IMR-90 (cell line): ENCODE measurements at regions not wholly inside any gene's neighbourhood (a gene's known extent, or its start where the extent isn't known, plus 50 kb on each side); places are given as distances from the start of the nearest gene placed in this dataset.

Experiments used
- ATAC-seq: fragments of 200-7000 bp; cut with Tn5 transposase; 2 replicates; pipeline ENCODE4 v1.9.1; 2020; ENCODE audit warnings: low read depth, mild to moderate bottlenecking, moderate library complexity
- BruUV-seq: library from RNA; stranded (reverse); fragments of 400-500 nt; replicated peaks from 2 replicates; lab custom pipeline; 2021; lab: Mats Ljungman, UMichigan
- CTCF ChIA-PET: fragments of 300-600 bp; formaldehyde crosslinking; extraction: SDS; loops from one replicate; lab custom pipeline; 2021; ENCODE audit warnings: antibody characterized with exemption; lab: Yijun Ruan, JAX
- POLR2A ChIA-PET: fragments of 300-600 bp; sonication (Branson Sonifier 250); formaldehyde crosslinking; loops from one replicate; lab custom pipeline; 2022; ENCODE audit warnings: antibody characterized with exemption; ENCODE audit not compliant: unreplicated experiment; lab: Charles Lee
- DNase-seq: peaks from one replicate; pipeline ENCODE4 v3.0.0; 2013
- H2AFZ ChIP-seq: replicated peaks from 2 replicates; pipeline ENCODE3; 2013; ENCODE audit warnings: low read length, mild to moderate bottlenecking; ENCODE audit not compliant: poor library complexity
- H2AK5ac ChIP-seq: 2 replicates; pipeline ENCODE4 v1.6.1; 2013; ENCODE audit warnings: low read depth, low read length, inconsistent platforms
- H2AK9ac ChIP-seq: replicated peaks from 2 replicates; pipeline ENCODE3; 2013; ENCODE audit warnings: mild to moderate bottlenecking, low read depth, low read length, moderate library complexity; ENCODE audit not compliant: poor library complexity
- H2BK120ac ChIP-seq: 2 replicates; pipeline ENCODE4 v1.6.1; 2013; ENCODE audit warnings: low read depth, low read length, inconsistent platforms
- H2BK15ac ChIP-seq: 3 replicates; pipeline ENCODE4 v1.6.1; 2013; ENCODE audit warnings: low read depth, low read length, inconsistent platforms
- H2BK20ac ChIP-seq: 2 replicates; pipeline ENCODE4 v1.6.1; 2013; ENCODE audit warnings: low read depth, mild to moderate bottlenecking, inconsistent platforms, low read length, moderate library complexity
- H2BK5ac ChIP-seq: 2 replicates; pipeline ENCODE4 v1.6.1; 2013; ENCODE audit warnings: mild to moderate bottlenecking, low read depth, low read length, inconsistent platforms; ENCODE audit not compliant: poor library complexity, severe bottlenecking
- H3K14ac ChIP-seq: replicated peaks from 2 replicates; pipeline ENCODE4 v1.6.1; 2013; ENCODE audit warnings: low read depth, low read length, inconsistent platforms
- H3K18ac ChIP-seq: 2 replicates; pipeline ENCODE4 v1.6.1; 2013; ENCODE audit warnings: low read depth, low read length, control low read depth
- H3K23ac ChIP-seq: 2 replicates; pipeline ENCODE4 v1.6.1; 2013; ENCODE audit warnings: low read depth, low read length, inconsistent platforms
- H3K27ac ChIP-seq: 2 replicates; pipeline ENCODE4 v1.5.1; 2013; ENCODE audit warnings: mild to moderate bottlenecking, control low read depth, low read length; ENCODE audit not compliant: insufficient read depth
- H3K27me3 ChIP-seq: 2 replicates; pipeline ENCODE4 v1.6.1; 2013; ENCODE audit warnings: low read length; ENCODE audit not compliant: control insufficient read depth, insufficient read depth
- H3K36me3 ChIP-seq: 2 replicates; pipeline ENCODE4 v1.6.1; 2013; ENCODE audit warnings: low read length, mixed read lengths; ENCODE audit not compliant: control insufficient read depth, insufficient read depth
- H3K4ac ChIP-seq: 2 replicates; pipeline ENCODE4 v1.6.1; 2013; ENCODE audit warnings: low read depth, low read length, inconsistent platforms
- H3K4me1 ChIP-seq: 2 replicates; pipeline ENCODE4 v1.6.1; 2013; ENCODE audit warnings: low read length, mixed read lengths; ENCODE audit not compliant: control insufficient read depth, insufficient read depth
- H3K4me2 ChIP-seq: 2 replicates; pipeline ENCODE4 v1.6.1; 2013; ENCODE audit warnings: low read depth, mild to moderate bottlenecking, control low read depth, low read length, moderate library complexity
- H3K4me3 ChIP-seq: 2 replicates; pipeline ENCODE4 v1.5.1; 2013; ENCODE audit warnings: low read depth, mild to moderate bottlenecking, control low read depth, low read length, moderate library complexity; ENCODE audit not compliant: insufficient read depth
- H3K56ac ChIP-seq: 2 replicates; pipeline ENCODE4 v1.6.1; 2013; ENCODE audit warnings: low read length, inconsistent platforms; ENCODE audit not compliant: insufficient read depth; ENCODE audit errors: extremely low read depth
- H3K79me1 ChIP-seq, 2 experiments: 2 replicates each; pipeline ENCODE4 v1.6.1; 2013; ENCODE audit warnings: low read length in 2 of 2, inconsistent platforms in 1 of 2, low read depth in 1 of 2
- H3K9ac ChIP-seq: 2 replicates; pipeline ENCODE4 v1.6.1; 2013; ENCODE audit warnings: low read depth, low read length, control low read depth
- H3K9me1 ChIP-seq: 2 replicates; pipeline ENCODE4 v1.6.1; 2013; ENCODE audit warnings: low read length, inconsistent platforms; ENCODE audit not compliant: insufficient read depth
- H3K9me3 ChIP-seq: 2 replicates; pipeline ENCODE4 v1.6.1; 2013; ENCODE audit warnings: low read length; ENCODE audit not compliant: control insufficient read depth, insufficient read depth
- H4K20me1 ChIP-seq: 2 replicates; pipeline ENCODE4 v1.6.1; 2013; ENCODE audit warnings: low read length, inconsistent platforms; ENCODE audit not compliant: insufficient read depth
- H4K5ac ChIP-seq: 2 replicates; pipeline ENCODE4 v1.6.1; 2013; ENCODE audit warnings: mild to moderate bottlenecking, low read depth, low read length, control low read depth
- H4K8ac ChIP-seq, 2 experiments: 2 replicates each; pipeline ENCODE4 v1.6.1; 2013; ENCODE audit warnings: low read depth in 2 of 2, low read length in 2 of 2, control low read depth in 1 of 2, inconsistent platforms in 1 of 2
- H4K91ac ChIP-seq: 2 replicates; pipeline ENCODE4 v1.6.1; 2013; ENCODE audit warnings: low read depth, low read length, inconsistent platforms; ENCODE audit not compliant: insufficient read depth
- BHLHE40 ChIP-seq: fragments of 150-350 bp; IDR thresholded peaks from 2 replicates; pipeline ENCODE4 v1.6.1; 2016; ENCODE audit warnings: mild to moderate bottlenecking, low read depth, low read length
- CEBPB ChIP-seq: IDR thresholded peaks from 2 replicates; pipeline ENCODE4 v1.6.1; 2012; ENCODE audit warnings: low read depth, low read length, improper control_type of control experiment
- CHD1 ChIP-seq: IDR thresholded peaks from 2 replicates; pipeline ENCODE4 v1.6.1; 2012; ENCODE audit warnings: low read depth, low read length, improper control_type of control experiment
- FOS ChIP-seq: fragments of 150-350 bp; IDR thresholded peaks from 2 replicates; pipeline ENCODE4 v1.6.1; 2016; ENCODE audit warnings: low read depth, low read length
- MXI1 ChIP-seq: IDR thresholded peaks from 2 replicates; pipeline ENCODE4 v1.6.1; 2012; ENCODE audit warnings: low read depth, mild to moderate bottlenecking, low read length, moderate library complexity, borderline replicate concordance
- POLR2A ChIP-seq: IDR thresholded peaks from 2 replicates; pipeline ENCODE4 v1.6.1; 2012; ENCODE audit warnings: mild to moderate bottlenecking, low read depth, low read length
- whole genome bisulfite sequencing, 2 experiments: methylation state at CpG; one replicate each; pipeline versions ENCODE4 v1.1.5 to v1.1.7; 2013; ENCODE audit warnings: missing lambda C conversion rate in 2 of 2; ENCODE audit not compliant: insufficient read length in 1 of 2; ENCODE audit errors: extremely low coverage in 2 of 2; 5-methylcytosine and 5-hydroxymethylcytosine counted together
- dilution Hi-C: fragments of 300-500 bp; cut with HindIII; formaldehyde crosslinking; loops from one replicate; pipeline ENCODE4 v1.14.3; 2018; ENCODE audit warnings: low sequenced_read_pairs; ENCODE audit not compliant: unreplicated experiment
- in situ Hi-C: fragments of 300-500 bp; cut with MboI; formaldehyde crosslinking; loops from 3 replicates; pipeline ENCODE4 v1.14.3; 2019; ENCODE audit warnings: low sequenced_read_pairs, inconsistent platforms, mixed read lengths
- intact Hi-C: fragments of 100-400 bp; cut with micrococcal nuclease; formaldehyde crosslinking; loops from 2 replicates; pipeline ENCODE4 v1.10.0; 2022
- TF ChIP-seq, protein P1 (sequence below): conservative IDR thresholded peaks from 2 replicates; pipeline ENCODE4 v1.5.1; 2012; ENCODE audit warnings: mild to moderate bottlenecking, low read depth, low read length, improper control_type of control experiment
- TF ChIP-seq, protein P2 (sequence below): fragments of 150-350 bp; IDR thresholded peaks from 2 replicates; pipeline ENCODE4 v1.6.1; 2017; ENCODE audit warnings: mild to moderate bottlenecking, antibody characterized with exemption, low read length, low read depth

- H3K4me1 ChIP-seq = no peaks in the 10 kb centered on the region
- ATAC-seq (no peak), DNase-seq (no peak)
- TF ChIP-seq MXI1 (no peak), POLR2A (no peak), FOS (no peak), CHD1 (no peak), CEBPB (no peak), BHLHE40 (no peak)
- TF ChIP-seq, protein P1, sequence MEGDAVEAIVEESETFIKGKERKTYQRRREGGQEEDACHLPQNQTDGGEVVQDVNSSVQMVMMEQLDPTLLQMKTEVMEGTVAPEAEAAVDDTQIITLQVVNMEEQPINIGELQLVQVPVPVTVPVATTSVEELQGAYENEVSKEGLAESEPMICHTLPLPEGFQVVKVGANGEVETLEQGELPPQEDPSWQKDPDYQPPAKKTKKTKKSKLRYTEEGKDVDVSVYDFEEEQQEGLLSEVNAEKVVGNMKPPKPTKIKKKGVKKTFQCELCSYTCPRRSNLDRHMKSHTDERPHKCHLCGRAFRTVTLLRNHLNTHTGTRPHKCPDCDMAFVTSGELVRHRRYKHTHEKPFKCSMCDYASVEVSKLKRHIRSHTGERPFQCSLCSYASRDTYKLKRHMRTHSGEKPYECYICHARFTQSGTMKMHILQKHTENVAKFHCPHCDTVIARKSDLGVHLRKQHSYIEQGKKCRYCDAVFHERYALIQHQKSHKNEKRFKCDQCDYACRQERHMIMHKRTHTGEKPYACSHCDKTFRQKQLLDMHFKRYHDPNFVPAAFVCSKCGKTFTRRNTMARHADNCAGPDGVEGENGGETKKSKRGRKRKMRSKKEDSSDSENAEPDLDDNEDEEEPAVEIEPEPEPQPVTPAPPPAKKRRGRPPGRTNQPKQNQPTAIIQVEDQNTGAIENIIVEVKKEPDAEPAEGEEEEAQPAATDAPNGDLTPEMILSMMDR = no peak
- TF ChIP-seq, protein P2, sequence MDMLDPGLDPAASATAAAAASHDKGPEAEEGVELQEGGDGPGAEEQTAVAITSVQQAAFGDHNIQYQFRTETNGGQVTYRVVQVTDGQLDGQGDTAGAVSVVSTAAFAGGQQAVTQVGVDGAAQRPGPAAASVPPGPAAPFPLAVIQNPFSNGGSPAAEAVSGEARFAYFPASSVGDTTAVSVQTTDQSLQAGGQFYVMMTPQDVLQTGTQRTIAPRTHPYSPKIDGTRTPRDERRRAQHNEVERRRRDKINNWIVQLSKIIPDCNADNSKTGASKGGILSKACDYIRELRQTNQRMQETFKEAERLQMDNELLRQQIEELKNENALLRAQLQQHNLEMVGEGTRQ = no peak
- H2BK15ac ChIP-seq = no peak overlapping the region
- peaks cover 2% of the 10 kb centered on the region; the same call in 1 of the 2 replicates for H3K9me3 ChIP-seq
- no peaks in the 10 kb centered on the region for H3K36me3 ChIP-seq
- peak overlapping the region; percentile 50 for H2AK9ac ChIP-seq
- no peak overlapping the region for H4K5ac ChIP-seq
- no peak overlapping the region for H2BK120ac ChIP-seq
- no peak overlapping the region for H3K56ac ChIP-seq
- H4K8ac ChIP-seq = no peak overlapping the region
- CTCF ChIA-PET = no interaction called here
- H3K23ac ChIP-seq = no peak overlapping the region
- no peaks in the 10 kb centered on the region for H3K27me3 ChIP-seq
- no peaks in the 10 kb centered on the region for H3K79me1 ChIP-seq
- no peak overlapping the region for H2AFZ ChIP-seq
- no peak overlapping the region for H2BK20ac ChIP-seq
- no peak overlapping the region for H2BK5ac ChIP-seq
- H3K9ac ChIP-seq = no peak overlapping the region
- no peak overlapping the region for H3K4me3 ChIP-seq
- POLR2A ChIA-PET = no interaction called here
- WGBS, 2 experiments = 80% methylated on average over 1 of the region's 9 CpGs; no CpG with 5 or more reads in 1 of the 2 experiments
- no peak overlapping the region for H3K27ac ChIP-seq
- no peak overlapping the region for H2AK5ac ChIP-seq
- no peak overlapping the region for H3K4ac ChIP-seq
- H3K14ac ChIP-seq = no peak overlapping the region
- no TSS peak for BruUV-seq
- H3K9me1 ChIP-seq = no peaks in the 10 kb centered on the region
- H3K4me2 ChIP-seq = no peak overlapping the region
- no peak overlapping the region for H3K18ac ChIP-seq
- dilution Hi-C loops = no loop called here
- in situ Hi-C loops = no loop called here
- no peak overlapping the region for H4K91ac ChIP-seq
- no peaks in the 10 kb centered on the region for H4K20me1 ChIP-seq
- intact Hi-C loops = no loop called here
Observed at GRCh38 chr2:128416109-128416785, 97.6 kb upstream of the HS6ST1 start.
